ENCODE measurements at regions not wholly inside any gene's neighbourhood (a gene's known extent, or its start where the extent isn't known, plus 50 kb on each side); places are given as distances from the start of the nearest gene placed in this dataset.

DNA sequence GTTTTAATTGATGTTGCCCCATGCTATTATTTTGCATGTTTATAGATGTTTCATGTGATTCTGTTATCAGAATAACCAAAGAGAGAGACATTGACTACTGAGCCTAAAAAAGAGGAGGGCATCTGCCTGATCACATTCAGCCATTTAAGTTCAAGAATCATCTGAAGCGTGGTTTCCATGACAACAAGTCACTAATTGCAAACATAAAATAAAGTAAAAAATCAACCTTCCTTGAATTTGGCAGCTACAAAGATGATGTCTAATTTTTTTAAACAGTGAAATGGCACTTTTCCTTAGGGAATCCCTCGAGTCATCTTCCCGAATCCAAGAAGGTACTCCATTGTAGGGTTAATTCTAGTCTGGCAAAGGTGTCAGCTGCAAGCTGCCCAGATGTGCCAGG is 884.2 kb downstream of the DIAPH3 start:
- TF ChIP-seq FOXP2 (optimal IDR thresholded peaks at IDR 0.05; ENCODE audit: borderline replicate concordance, extremely low read depth, extremely low read length, insufficient read depth) (no peak), TAF1 (IDR thresholded peaks at IDR 0.05; ENCODE audit: borderline replicate concordance, insufficient read depth, low read length) (no peak), SIN3A (IDR thresholded peaks at IDR 0.05; ENCODE audit: borderline replicate concordance, insufficient read depth, low read length) (no peak)

GRCh38 chr13:59280297-59280696 is 883.4 kb downstream of the DIAPH3 start:
- no peak for TF ChIP-seq POLR2AphosphoS5 (IDR thresholded peaks at IDR 0.05; ENCODE audit: low read depth, low read length)
- TF ChIP-seq SIN3A (IDR thresholded peaks at IDR 0.05; ENCODE audit: borderline replicate concordance, insufficient read depth, low read length), result no peak
- TF ChIP-seq TAF1 (IDR thresholded peaks at IDR 0.05; ENCODE audit: borderline replicate concordance, insufficient read depth, low read length), result no peak
- no peak for TF ChIP-seq FOXP2 (optimal IDR thresholded peaks at IDR 0.05; ENCODE audit: borderline replicate concordance, extremely low read depth, extremely low read length, insufficient read depth)
- TF ChIP-seq, protein P1, sequence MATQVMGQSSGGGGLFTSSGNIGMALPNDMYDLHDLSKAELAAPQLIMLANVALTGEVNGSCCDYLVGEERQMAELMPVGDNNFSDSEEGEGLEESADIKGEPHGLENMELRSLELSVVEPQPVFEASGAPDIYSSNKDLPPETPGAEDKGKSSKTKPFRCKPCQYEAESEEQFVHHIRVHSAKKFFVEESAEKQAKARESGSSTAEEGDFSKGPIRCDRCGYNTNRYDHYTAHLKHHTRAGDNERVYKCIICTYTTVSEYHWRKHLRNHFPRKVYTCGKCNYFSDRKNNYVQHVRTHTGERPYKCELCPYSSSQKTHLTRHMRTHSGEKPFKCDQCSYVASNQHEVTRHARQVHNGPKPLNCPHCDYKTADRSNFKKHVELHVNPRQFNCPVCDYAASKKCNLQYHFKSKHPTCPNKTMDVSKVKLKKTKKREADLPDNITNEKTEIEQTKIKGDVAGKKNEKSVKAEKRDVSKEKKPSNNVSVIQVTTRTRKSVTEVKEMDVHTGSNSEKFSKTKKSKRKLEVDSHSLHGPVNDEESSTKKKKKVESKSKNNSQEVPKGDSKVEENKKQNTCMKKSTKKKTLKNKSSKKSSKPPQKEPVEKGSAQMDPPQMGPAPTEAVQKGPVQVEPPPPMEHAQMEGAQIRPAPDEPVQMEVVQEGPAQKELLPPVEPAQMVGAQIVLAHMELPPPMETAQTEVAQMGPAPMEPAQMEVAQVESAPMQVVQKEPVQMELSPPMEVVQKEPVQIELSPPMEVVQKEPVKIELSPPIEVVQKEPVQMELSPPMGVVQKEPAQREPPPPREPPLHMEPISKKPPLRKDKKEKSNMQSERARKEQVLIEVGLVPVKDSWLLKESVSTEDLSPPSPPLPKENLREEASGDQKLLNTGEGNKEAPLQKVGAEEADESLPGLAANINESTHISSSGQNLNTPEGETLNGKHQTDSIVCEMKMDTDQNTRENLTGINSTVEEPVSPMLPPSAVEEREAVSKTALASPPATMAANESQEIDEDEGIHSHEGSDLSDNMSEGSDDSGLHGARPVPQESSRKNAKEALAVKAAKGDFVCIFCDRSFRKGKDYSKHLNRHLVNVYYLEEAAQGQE (IDR thresholded peaks at IDR 0.05; ENCODE audit: insufficient read depth in 1 of 2, low read depth in 2 of 2, low read length in 2 of 2), result no peak

DNA sequence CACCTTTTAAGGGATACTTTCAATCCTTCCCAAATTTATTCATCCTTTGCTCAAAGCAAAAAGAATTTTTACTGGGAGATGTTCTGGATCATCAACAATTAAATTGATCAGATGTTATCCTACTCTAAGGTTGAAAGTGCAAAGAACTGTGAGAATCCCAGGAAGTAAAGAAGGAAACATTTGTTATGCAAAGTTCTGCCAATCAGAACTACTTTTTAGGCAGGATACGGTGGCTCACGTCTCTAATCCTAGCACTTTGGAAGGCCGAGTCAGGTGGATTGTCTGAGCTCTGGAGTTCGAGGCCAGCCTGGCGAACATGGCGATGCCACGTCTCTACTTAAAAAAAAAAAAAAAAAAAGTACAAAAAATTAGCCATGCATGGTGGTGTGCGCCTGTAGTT is 882.3 kb downstream of the DIAPH3 start:
- TF ChIP-seq SIN3A (IDR thresholded peaks at IDR 0.05; ENCODE audit: borderline replicate concordance, insufficient read depth, low read length), result no peak
- no peak for TF ChIP-seq FOXP2 (optimal IDR thresholded peaks at IDR 0.05; ENCODE audit: borderline replicate concordance, extremely low read depth, extremely low read length, insufficient read depth)
- no peak for TF ChIP-seq TAF1 (IDR thresholded peaks at IDR 0.05; ENCODE audit: borderline replicate concordance, insufficient read depth, low read length)
- TF ChIP-seq, protein P1 (IDR thresholded peaks at IDR 0.05; ENCODE audit: insufficient read depth in 1 of 2, low read depth in 2 of 2, low read length in 2 of 2), result no peak
- no peak for TF ChIP-seq POLR2AphosphoS5 (IDR thresholded peaks at IDR 0.05; ENCODE audit: low read depth, low read length)

GRCh38 chr13:59299584-59299983 is 864.1 kb downstream of the DIAPH3 start:
- TF ChIP-seq POLR2AphosphoS5 (IDR thresholded peaks at IDR 0.05; ENCODE audit: low read depth, low read length) (no peak), TAF1 (IDR thresholded peaks at IDR 0.05; ENCODE audit: borderline replicate concordance, insufficient read depth, low read length) (no peak), SIN3A (IDR thresholded peaks at IDR 0.05; ENCODE audit: borderline replicate concordance, insufficient read depth, low read length) (no peak), FOXP2 (optimal IDR thresholded peaks at IDR 0.05; ENCODE audit: borderline replicate concordance, extremely low read depth, extremely low read length, insufficient read depth) (no peak)
- TF ChIP-seq, protein P1 (IDR thresholded peaks at IDR 0.05; ENCODE audit: insufficient read depth in 1 of 2, low read depth in 2 of 2, low read length in 2 of 2), result no peak

GRCh38 chr13:59300355-59301173 is 863.2 kb downstream of the DIAPH3 start:
- TF ChIP-seq SIN3A (IDR thresholded peaks at IDR 0.05; ENCODE audit: borderline replicate concordance, insufficient read depth, low read length), result no peak

DNA sequence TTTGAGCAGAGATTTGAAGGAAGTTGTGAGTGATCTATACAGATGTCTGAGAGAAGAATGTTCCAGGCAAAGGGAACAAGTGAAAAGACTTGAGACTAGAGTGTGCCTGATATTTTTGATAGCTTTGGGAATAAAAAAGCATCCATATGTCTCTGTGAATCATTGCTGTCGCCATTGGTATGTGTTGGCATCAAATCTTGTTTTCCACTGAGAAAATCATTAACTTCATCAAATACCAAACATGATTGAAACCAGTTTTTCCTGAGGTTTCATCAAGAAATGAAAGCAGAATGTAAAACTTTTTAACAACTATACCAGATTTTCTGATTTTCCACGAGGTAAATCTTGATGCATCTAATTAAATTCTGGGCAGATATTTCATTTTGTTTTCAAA is 862.6 kb downstream of the DIAPH3 start:
- TF ChIP-seq, protein P1 (IDR thresholded peaks at IDR 0.05; ENCODE audit: insufficient read depth in 1 of 2, low read depth in 2 of 2, low read length in 2 of 2), result no peak
- no peak for TF ChIP-seq SIN3A (IDR thresholded peaks at IDR 0.05; ENCODE audit: borderline replicate concordance, insufficient read depth, low read length)
- no peak for TF ChIP-seq TAF1 (IDR thresholded peaks at IDR 0.05; ENCODE audit: borderline replicate concordance, insufficient read depth, low read length)
- TF ChIP-seq FOXP2 (optimal IDR thresholded peaks at IDR 0.05; ENCODE audit: borderline replicate concordance, extremely low read depth, extremely low read length, insufficient read depth), result no peak
- TF ChIP-seq POLR2AphosphoS5 (IDR thresholded peaks at IDR 0.05; ENCODE audit: low read depth, low read length), result no peak
